GM23338 (cell line): ENCODE measurements at regions not wholly inside any gene's neighbourhood (a gene's known extent, or its start where the extent isn't known, plus 50 kb on each side); places are given as distances from the start of the nearest gene placed in this dataset.

Experiments
- ATAC-seq: fragments of 200-7000 bp; cut with Tn5 transposase; 3 replicates; pipeline ENCODE4 v1.9.1; 2020
- DNase-seq: peaks from one replicate; pipeline ENCODE4 v3.0.0-alpha.2; 2015; ENCODE audit warnings: low spot score
- H2AFZ ChIP-seq: fragments of 200-600 bp; sonication (generic); 2 replicates; pipeline ENCODE4 v1.8.0; 2016; ENCODE audit warnings: antibody characterized with exemption, mild to moderate bottlenecking, moderate library complexity
- H3F3A ChIP-seq: fragments of 200-600 bp; sonication (generic); replicated peaks from 2 replicates; pipeline ENCODE4 v1.8.0; 2017; ENCODE audit warnings: antibody characterized with exemption, mixed run types, low read depth
- H3K27ac ChIP-seq: fragments of 200-600 bp; sonication (generic); 2 replicates; pipeline ENCODE4 v1.6.1; 2016; ENCODE audit warnings: low read depth
- H3K27me3 ChIP-seq: fragments of 200-600 bp; sonication (generic); 2 replicates; pipeline ENCODE4 v1.8.0; 2016; ENCODE audit warnings: mild to moderate bottlenecking, mixed run types, moderate library complexity; ENCODE audit not compliant: insufficient read depth
- H3K36me3 ChIP-seq: fragments of 200-600 bp; sonication (generic); 2 replicates; pipeline ENCODE4 v1.8.0; 2016; ENCODE audit warnings: mild to moderate bottlenecking; ENCODE audit not compliant: insufficient read depth
- H3K4me1 ChIP-seq: fragments of 200-600 bp; sonication (generic); 2 replicates; pipeline ENCODE4 v1.8.0; 2016; ENCODE audit warnings: mild to moderate bottlenecking, moderate library complexity; ENCODE audit not compliant: insufficient read depth
- H3K4me2 ChIP-seq: fragments of 200-600 bp; sonication (generic); 2 replicates; pipeline ENCODE4 v1.7.1; 2017; ENCODE audit warnings: mixed run types
- H3K4me3 ChIP-seq: fragments of 200-600 bp; sonication (generic); 2 replicates; pipeline ENCODE4 v1.6.1; 2016; ENCODE audit warnings: mixed run types
- H3K79me2 ChIP-seq: fragments of 200-600 bp; sonication (generic); replicated peaks from 2 replicates; pipeline ENCODE4 v1.8.0; 2017; ENCODE audit warnings: mild to moderate bottlenecking; ENCODE audit not compliant: insufficient read depth
- H3K9me2 ChIP-seq: fragments of 200-600 bp; sonication (generic); 2 replicates; pipeline ENCODE4 v1.8.0; 2017; ENCODE audit not compliant: insufficient read depth
- H4K20me1 ChIP-seq: fragments of 200-600 bp; sonication (generic); replicated peaks from 2 replicates; pipeline ENCODE4 v1.8.0; 2017; ENCODE audit warnings: mild to moderate bottlenecking; ENCODE audit not compliant: insufficient read depth
- H3K27ac Mint-ChIP-seq: 2 replicates; pipeline ENCODE4 v1.8.0; 2020; ENCODE audit warnings: inconsistent platforms, mild to moderate bottlenecking, moderate library complexity, mixed read lengths
- H3K27me3 Mint-ChIP-seq: 3 replicates; pipeline ENCODE4 v1.8.0; 2022; ENCODE audit warnings: low read depth, mild to moderate bottlenecking, moderate library complexity, mixed read lengths, inconsistent platforms; ENCODE audit not compliant: insufficient read depth, poor library complexity
- H3K36me3 Mint-ChIP-seq: 3 replicates; pipeline ENCODE4 v1.8.0; 2021; ENCODE audit warnings: low read depth, mild to moderate bottlenecking, inconsistent platforms, moderate library complexity, mixed read lengths
- H3K4me1 Mint-ChIP-seq: 3 replicates; pipeline ENCODE4 v1.8.0; 2020; ENCODE audit warnings: mild to moderate bottlenecking, inconsistent platforms, mixed read lengths
- H3K4me3 Mint-ChIP-seq: 3 replicates; pipeline ENCODE4 v1.8.0; 2021; ENCODE audit warnings: moderate library complexity, mild to moderate bottlenecking, inconsistent platforms, mixed read lengths
- H3K9me3 Mint-ChIP-seq: 3 replicates; pipeline ENCODE4 v1.8.0; 2020; ENCODE audit warnings: moderate library complexity, mild to moderate bottlenecking, inconsistent platforms, mixed read lengths
- EZH2 ChIP-seq: fragments of 200-600 bp; sonication (generic); IDR thresholded peaks from one replicate; pipeline ENCODE4 v1.8.0; 2017; ENCODE audit warnings: antibody characterized with exemption, mild to moderate bottlenecking, low read depth; ENCODE audit not compliant: unreplicated experiment
- JUNB ChIP-seq: IDR thresholded peaks from one replicate; pipeline ENCODE4 v1.6.1; 2016; ENCODE audit warnings: antibody characterized with exemption; ENCODE audit not compliant: unreplicated experiment
- NANOG ChIP-seq: IDR thresholded peaks from 2 replicates; pipeline ENCODE4 v1.6.1; 2016; ENCODE audit warnings: antibody characterized with exemption, borderline replicate concordance
- ZNF331 ChIP-seq: fragments of 250-450 bp; sonication (Bioruptor Pico); IDR thresholded peaks from 2 replicates; pipeline ENCODE4 v1.5.0; 2020; ENCODE audit warnings: low read depth, mild to moderate bottlenecking, moderate library complexity
- TF ChIP-seq, protein P1 (sequence below): fragments of 250-450 bp; sonication (Bioruptor Pico); IDR thresholded peaks from 2 replicates; pipeline ENCODE4 v1.5.0; 2020; ENCODE audit warnings: mild to moderate bottlenecking, moderate library complexity
- TF ChIP-seq, protein P2 (sequence below), 2 experiments: fragments of 200-600 bp in 1 of 2; sonication (generic) in 1 of 2; conservative IDR thresholded peaks; 2 replicates each; pipeline versions ENCODE4 v1.5.1 to v1.6.1; 2016 to 2017; ENCODE audit warnings: antibody characterized with exemption in 2 of 2, low read depth in 2 of 2, mild to moderate bottlenecking in 2 of 2, moderate library complexity in 1 of 2
- TF ChIP-seq, protein P3 (sequence below): IDR thresholded peaks from 2 replicates; pipeline ENCODE4 v1.6.1; 2016; ENCODE audit warnings: antibody characterized with exemption
- TF ChIP-seq, protein P4 (sequence below): IDR thresholded peaks from one replicate; pipeline ENCODE4 v1.6.1; 2018; ENCODE audit warnings: antibody characterized with exemption; ENCODE audit not compliant: unreplicated experiment

GRCh38 chr11:105392556-105392955, 217.3 kb upstream of the GRIA4 start:
- no peak overlapping the region for H3K4me2 ChIP-seq
- H3K27ac ChIP-seq: no peak overlapping the region
- no peaks in the 10 kb centered on the region for H4K20me1 ChIP-seq
- TF ChIP-seq, protein P1, sequence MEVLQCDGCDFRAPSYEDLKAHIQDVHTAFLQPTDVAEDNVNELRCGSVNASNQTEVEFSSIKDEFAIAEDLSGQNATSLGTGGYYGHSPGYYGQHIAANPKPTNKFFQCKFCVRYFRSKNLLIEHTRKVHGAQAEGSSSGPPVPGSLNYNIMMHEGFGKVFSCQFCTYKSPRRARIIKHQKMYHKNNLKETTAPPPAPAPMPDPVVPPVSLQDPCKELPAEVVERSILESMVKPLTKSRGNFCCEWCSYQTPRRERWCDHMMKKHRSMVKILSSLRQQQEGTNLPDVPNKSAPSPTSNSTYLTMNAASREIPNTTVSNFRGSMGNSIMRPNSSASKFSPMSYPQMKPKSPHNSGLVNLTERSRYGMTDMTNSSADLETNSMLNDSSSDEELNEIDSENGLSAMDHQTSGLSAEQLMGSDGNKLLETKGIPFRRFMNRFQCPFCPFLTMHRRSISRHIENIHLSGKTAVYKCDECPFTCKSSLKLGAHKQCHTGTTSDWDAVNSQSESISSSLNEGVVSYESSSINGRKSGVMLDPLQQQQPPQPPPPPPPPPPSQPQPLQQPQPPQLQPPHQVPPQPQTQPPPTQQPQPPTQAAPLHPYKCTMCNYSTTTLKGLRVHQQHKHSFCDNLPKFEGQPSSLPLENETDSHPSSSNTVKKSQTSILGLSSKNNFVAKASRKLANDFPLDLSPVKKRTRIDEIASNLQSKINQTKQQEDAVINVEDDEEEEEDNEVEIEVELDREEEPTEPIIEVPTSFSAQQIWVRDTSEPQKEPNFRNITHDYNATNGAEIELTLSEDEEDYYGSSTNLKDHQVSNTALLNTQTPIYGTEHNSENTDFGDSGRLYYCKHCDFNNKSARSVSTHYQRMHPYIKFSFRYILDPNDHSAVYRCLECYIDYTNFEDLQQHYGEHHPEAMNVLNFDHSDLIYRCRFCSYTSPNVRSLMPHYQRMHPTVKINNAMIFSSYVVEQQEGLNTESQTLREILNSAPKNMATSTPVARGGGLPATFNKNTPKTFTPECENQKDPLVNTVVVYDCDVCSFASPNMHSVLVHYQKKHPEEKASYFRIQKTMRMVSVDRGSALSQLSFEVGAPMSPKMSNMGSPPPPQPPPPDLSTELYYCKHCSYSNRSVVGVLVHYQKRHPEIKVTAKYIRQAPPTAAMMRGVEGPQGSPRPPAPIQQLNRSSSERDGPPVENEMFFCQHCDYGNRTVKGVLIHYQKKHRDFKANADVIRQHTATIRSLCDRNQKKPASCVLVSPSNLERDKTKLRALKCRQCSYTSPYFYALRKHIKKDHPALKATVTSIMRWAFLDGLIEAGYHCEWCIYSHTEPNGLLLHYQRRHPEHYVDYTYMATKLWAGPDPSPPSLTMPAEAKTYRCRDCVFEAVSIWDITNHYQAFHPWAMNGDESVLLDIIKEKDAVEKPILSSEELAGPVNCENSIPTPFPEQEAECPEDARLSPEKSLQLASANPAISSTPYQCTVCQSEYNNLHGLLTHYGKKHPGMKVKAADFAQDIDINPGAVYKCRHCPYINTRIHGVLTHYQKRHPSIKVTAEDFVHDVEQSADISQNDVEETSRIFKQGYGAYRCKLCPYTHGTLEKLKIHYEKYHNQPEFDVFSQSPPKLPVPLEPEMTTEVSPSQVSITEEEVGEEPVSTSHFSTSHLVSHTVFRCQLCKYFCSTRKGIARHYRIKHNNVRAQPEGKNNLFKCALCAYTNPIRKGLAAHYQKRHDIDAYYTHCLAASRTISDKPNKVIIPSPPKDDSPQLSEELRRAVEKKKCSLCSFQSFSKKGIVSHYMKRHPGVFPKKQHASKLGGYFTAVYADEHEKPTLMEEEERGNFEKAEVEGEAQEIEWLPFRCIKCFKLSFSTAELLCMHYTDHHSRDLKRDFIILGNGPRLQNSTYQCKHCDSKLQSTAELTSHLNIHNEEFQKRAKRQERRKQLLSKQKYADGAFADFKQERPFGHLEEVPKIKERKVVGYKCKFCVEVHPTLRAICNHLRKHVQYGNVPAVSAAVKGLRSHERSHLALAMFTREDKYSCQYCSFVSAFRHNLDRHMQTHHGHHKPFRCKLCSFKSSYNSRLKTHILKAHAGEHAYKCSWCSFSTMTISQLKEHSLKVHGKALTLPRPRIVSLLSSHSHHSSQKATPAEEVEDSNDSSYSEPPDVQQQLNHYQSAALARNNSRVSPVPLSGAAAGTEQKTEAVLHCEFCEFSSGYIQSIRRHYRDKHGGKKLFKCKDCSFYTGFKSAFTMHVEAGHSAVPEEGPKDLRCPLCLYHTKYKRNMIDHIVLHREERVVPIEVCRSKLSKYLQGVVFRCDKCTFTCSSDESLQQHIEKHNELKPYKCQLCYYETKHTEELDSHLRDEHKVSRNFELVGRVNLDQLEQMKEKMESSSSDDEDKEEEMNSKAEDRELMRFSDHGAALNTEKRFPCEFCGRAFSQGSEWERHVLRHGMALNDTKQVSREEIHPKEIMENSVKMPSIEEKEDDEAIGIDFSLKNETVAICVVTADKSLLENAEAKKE (CRISPR knock-in tag): no peak
- TF ChIP-seq, protein P2, sequence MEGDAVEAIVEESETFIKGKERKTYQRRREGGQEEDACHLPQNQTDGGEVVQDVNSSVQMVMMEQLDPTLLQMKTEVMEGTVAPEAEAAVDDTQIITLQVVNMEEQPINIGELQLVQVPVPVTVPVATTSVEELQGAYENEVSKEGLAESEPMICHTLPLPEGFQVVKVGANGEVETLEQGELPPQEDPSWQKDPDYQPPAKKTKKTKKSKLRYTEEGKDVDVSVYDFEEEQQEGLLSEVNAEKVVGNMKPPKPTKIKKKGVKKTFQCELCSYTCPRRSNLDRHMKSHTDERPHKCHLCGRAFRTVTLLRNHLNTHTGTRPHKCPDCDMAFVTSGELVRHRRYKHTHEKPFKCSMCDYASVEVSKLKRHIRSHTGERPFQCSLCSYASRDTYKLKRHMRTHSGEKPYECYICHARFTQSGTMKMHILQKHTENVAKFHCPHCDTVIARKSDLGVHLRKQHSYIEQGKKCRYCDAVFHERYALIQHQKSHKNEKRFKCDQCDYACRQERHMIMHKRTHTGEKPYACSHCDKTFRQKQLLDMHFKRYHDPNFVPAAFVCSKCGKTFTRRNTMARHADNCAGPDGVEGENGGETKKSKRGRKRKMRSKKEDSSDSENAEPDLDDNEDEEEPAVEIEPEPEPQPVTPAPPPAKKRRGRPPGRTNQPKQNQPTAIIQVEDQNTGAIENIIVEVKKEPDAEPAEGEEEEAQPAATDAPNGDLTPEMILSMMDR (conservative IDR thresholded peaks at IDR 0.05; ENCODE audit: low read depth in 2 of 2): no peak
- TF ChIP-seq, protein P3, sequence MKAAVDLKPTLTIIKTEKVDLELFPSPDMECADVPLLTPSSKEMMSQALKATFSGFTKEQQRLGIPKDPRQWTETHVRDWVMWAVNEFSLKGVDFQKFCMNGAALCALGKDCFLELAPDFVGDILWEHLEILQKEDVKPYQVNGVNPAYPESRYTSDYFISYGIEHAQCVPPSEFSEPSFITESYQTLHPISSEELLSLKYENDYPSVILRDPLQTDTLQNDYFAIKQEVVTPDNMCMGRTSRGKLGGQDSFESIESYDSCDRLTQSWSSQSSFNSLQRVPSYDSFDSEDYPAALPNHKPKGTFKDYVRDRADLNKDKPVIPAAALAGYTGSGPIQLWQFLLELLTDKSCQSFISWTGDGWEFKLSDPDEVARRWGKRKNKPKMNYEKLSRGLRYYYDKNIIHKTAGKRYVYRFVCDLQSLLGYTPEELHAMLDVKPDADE: no peak
- TF ChIP-seq ZNF331 (CRISPR knock-in tag): no peak
- no peak for TF ChIP-seq NANOG
- TF ChIP-seq, protein P4, sequence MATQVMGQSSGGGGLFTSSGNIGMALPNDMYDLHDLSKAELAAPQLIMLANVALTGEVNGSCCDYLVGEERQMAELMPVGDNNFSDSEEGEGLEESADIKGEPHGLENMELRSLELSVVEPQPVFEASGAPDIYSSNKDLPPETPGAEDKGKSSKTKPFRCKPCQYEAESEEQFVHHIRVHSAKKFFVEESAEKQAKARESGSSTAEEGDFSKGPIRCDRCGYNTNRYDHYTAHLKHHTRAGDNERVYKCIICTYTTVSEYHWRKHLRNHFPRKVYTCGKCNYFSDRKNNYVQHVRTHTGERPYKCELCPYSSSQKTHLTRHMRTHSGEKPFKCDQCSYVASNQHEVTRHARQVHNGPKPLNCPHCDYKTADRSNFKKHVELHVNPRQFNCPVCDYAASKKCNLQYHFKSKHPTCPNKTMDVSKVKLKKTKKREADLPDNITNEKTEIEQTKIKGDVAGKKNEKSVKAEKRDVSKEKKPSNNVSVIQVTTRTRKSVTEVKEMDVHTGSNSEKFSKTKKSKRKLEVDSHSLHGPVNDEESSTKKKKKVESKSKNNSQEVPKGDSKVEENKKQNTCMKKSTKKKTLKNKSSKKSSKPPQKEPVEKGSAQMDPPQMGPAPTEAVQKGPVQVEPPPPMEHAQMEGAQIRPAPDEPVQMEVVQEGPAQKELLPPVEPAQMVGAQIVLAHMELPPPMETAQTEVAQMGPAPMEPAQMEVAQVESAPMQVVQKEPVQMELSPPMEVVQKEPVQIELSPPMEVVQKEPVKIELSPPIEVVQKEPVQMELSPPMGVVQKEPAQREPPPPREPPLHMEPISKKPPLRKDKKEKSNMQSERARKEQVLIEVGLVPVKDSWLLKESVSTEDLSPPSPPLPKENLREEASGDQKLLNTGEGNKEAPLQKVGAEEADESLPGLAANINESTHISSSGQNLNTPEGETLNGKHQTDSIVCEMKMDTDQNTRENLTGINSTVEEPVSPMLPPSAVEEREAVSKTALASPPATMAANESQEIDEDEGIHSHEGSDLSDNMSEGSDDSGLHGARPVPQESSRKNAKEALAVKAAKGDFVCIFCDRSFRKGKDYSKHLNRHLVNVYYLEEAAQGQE: no peak
- TF ChIP-seq EZH2: no peak
- no peak for TF ChIP-seq JUNB
- H3K27me3 ChIP-seq: no peaks in the 10 kb centered on the region
- no peaks in the 10 kb centered on the region for H3K9me2 ChIP-seq
- no peak for DNase-seq
- H3K4me3 Mint-ChIP-seq: no peak overlapping the region
- no peaks in the 10 kb centered on the region for H3K36me3 Mint-ChIP-seq
- H3K9me3 Mint-ChIP-seq: no peaks in the 10 kb centered on the region
- H3K4me1 ChIP-seq: peaks cover 21% of the 10 kb centered on the region
- peaks cover 21% of the 10 kb centered on the region for H3K4me1 Mint-ChIP-seq
- no peaks in the 10 kb centered on the region for H3K36me3 ChIP-seq
- no peak overlapping the region for H3K27ac Mint-ChIP-seq
- H2AFZ ChIP-seq: no peak overlapping the region
- no peaks in the 10 kb centered on the region for H3K27me3 Mint-ChIP-seq
- no peaks in the 10 kb centered on the region for H3F3A ChIP-seq
- no peak for ATAC-seq
- no peaks in the 10 kb centered on the region for H3K79me2 ChIP-seq
- H3K4me3 ChIP-seq: no peak overlapping the region
